Esophagus muscularis mucosa (tissue), 4 donors: ENCODE measurements at regions not wholly inside any gene's neighbourhood (a gene's known extent, or its start where the extent isn't known, plus 50 kb on each side); places are given as distances from the start of the nearest gene placed in this dataset.

Experiments
- DNase-seq: peaks from one replicate; pipeline ENCODE4 v3.0.0-alpha.2; 2017; ENCODE audit errors: extremely low spot score
- H3K27ac ChIP-seq, 4 donors: fragments of 200-600 bp; sonication (generic); replicated peaks in 1 of 4; 1 replicate in 3 of 4; 2 replicates in 1 of 4; pipeline ENCODE4 v1.5.1; 2016 to 2019; ENCODE audit warnings: mild to moderate bottlenecking in 1 of 4
- H3K27me3 ChIP-seq, 4 donors: fragments of 200-600 bp; sonication (generic); one replicate each; pipeline versions ENCODE4 v1.5.1 to v1.6.0; 2016 to 2019
- H3K36me3 ChIP-seq, 4 donors: fragments of 200-600 bp; sonication (generic); one replicate each; pipeline ENCODE4 v1.5.1; 2016 to 2019
- H3K4me1 ChIP-seq, 4 donors: fragments of 200-600 bp; sonication (generic); one replicate each; pipeline ENCODE4 v1.5.1; 2016 to 2019
- H3K4me3 ChIP-seq, 4 donors: fragments of 200-600 bp; sonication (generic); 1 replicate in 2 of 4; 2 replicates in 2 of 4; pipeline ENCODE4 v1.5.1; 2016 to 2019; ENCODE audit warnings: mild to moderate bottlenecking in 4 of 4, moderate library complexity in 1 of 4
- H3K9me3 ChIP-seq, 4 donors: fragments of 200-600 bp; sonication (generic); 1 replicate in 3 of 4; 2 replicates in 1 of 4; pipeline ENCODE4 v1.5.1; 2016 to 2019
- EP300 ChIP-seq: sonication (generic); formaldehyde crosslinking; IDR thresholded peaks from one replicate; pipeline ENCODE4 v1.6.1; 2017; ENCODE audit warnings: antibody characterized with exemption
- POLR2A ChIP-seq: fragments of 450-650 bp; IDR thresholded peaks from one replicate; pipeline ENCODE4 v1.6.1; 2017; ENCODE audit warnings: antibody characterized with exemption, moderate library complexity, mild to moderate bottlenecking, low read depth
- POLR2AphosphoS5 ChIP-seq, 2 donors: sonication (generic); formaldehyde crosslinking; IDR thresholded peaks; one replicate each; pipeline ENCODE4 v1.6.1; 2017; ENCODE audit warnings: antibody characterized with exemption in 2 of 2
- WGBS: methylation state at CpG from one replicate; pipeline ENCODE4 v1.1.5; 2018; 5-methylcytosine and 5-hydroxymethylcytosine counted together
- intact Hi-C: fragments of 100-400 bp; cut with DNase I; formaldehyde crosslinking; loops from one replicate; pipeline ENCODE4 v1.15.1; 2023
- TF ChIP-seq, protein P1 (sequence below), 3 experiments: fragments of 200-600 bp in 2 of 3; fragments of 450-650 bp in 1 of 3; sonication (generic) in 2 of 3; IDR thresholded peaks; one replicate each; pipeline ENCODE4 v1.5.1; 2017 to 2019; ENCODE audit warnings: antibody characterized with exemption in 3 of 3, mild to moderate bottlenecking in 2 of 3, moderate library complexity in 1 of 3

DNA sequence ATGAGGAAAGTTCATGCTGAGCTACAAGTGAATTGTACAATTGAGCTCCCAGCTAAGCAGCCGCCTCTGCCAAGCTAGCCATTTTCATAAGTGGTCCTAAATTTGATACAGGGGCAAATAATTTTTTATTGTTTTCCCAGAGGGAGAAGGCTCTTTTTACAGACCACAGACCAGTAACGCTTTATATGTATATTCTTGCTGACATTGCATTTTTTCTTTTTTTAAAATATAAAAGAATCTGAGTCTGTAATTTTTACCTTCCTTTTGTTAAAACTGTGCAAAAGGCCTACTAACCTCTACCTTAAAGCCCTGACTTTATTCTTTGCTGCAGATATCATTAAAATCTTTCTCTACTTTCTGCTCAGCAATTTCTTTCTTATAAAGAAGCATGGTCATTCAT is 501.2 kb upstream of the INTU start:
- TF ChIP-seq POLR2A = no peak
- no peak for TF ChIP-seq EP300
- no peak for DNase-seq
- H3K36me3 ChIP-seq = no peaks in the 10 kb centered on the region
- 89% methylated on average over 2 of the region's 2 CpGs for WGBS
- H3K4me3 ChIP-seq = no peak overlapping the region
- H3K9me3 ChIP-seq = no peaks in the 10 kb centered on the region
- intact Hi-C loops = no loop called here
- H3K27me3 ChIP-seq = no peaks in the 10 kb centered on the region
- no peak overlapping the region for H3K27ac ChIP-seq
- no peaks in the 10 kb centered on the region for H3K4me1 ChIP-seq

DNA sequence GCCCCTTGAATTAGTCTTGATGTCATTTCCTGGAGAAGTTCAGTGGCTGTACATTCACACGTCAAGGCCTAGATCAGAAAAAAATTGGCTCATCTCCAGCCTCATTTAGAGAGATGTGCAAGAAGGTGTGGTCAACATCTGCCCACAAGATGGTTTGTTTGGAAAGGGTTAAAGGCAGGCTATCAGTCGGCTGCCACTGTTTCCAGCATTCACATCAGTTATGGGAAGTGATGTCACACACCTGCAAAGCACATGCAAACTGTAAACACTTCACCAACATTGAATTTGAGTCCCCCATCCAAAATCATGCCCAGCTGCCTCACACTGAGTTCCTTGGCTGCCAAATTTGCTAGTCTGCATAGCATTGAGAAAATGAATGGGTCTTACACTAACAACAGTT is 498.3 kb upstream of the INTU start:
- intact Hi-C loops = no loop called here
- no peak for TF ChIP-seq POLR2AphosphoS5 (IDR thresholded peaks at IDR 0.05)
- no peak for TF ChIP-seq EP300
- TF ChIP-seq, protein P1, sequence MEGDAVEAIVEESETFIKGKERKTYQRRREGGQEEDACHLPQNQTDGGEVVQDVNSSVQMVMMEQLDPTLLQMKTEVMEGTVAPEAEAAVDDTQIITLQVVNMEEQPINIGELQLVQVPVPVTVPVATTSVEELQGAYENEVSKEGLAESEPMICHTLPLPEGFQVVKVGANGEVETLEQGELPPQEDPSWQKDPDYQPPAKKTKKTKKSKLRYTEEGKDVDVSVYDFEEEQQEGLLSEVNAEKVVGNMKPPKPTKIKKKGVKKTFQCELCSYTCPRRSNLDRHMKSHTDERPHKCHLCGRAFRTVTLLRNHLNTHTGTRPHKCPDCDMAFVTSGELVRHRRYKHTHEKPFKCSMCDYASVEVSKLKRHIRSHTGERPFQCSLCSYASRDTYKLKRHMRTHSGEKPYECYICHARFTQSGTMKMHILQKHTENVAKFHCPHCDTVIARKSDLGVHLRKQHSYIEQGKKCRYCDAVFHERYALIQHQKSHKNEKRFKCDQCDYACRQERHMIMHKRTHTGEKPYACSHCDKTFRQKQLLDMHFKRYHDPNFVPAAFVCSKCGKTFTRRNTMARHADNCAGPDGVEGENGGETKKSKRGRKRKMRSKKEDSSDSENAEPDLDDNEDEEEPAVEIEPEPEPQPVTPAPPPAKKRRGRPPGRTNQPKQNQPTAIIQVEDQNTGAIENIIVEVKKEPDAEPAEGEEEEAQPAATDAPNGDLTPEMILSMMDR (IDR thresholded peaks at IDR 0.05) = no peak
- TF ChIP-seq POLR2A = no peak
- H3K36me3 ChIP-seq = no peaks in the 10 kb centered on the region

DNA sequence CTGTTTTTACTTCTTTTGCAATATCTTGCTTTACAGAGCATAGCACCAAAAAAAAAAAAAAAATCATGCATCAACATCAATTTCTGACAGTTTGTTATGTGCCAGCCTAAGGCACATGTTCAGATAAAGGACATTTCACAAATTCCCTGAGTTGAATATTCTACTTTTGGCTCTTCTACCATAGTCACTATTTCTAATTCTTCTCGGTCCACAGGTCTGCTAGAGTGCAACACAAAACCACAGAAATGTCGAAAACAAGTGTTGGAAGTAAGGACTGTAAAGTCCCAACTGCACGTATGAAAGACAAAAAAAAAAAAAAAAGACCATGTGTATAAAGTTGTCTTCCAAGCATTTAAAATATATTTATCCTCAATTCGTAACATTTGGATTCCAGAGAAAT is 494.2 kb upstream of the INTU start:
- Histone ChIP-seq H3K36me3 (no peaks in the 10 kb centered on the region), H3K9me3 (no peaks in the 10 kb centered on the region), H3K4me1 (peaks cover 0 to 13% (median 8%) of the 10 kb centered on the region in 4 donors), H3K4me3 (no peak overlapping the region), H3K27me3 (no peaks in the 10 kb centered on the region), H3K27ac (no peak overlapping the region)
- TF ChIP-seq, protein P1 (IDR thresholded peaks at IDR 0.05) = no peak
- no peak for TF ChIP-seq POLR2A
- TF ChIP-seq EP300 = no peak
- no peak for TF ChIP-seq POLR2AphosphoS5 (IDR thresholded peaks at IDR 0.05)
- intact Hi-C loops = no loop called here
- 83% methylated on average over 4 of the region's 4 CpGs for WGBS
- no peak for DNase-seq

More for the DNA sequence above, 498.3 kb upstream of the INTU start:
- DNase-seq = no peak
- no peak overlapping the region for H3K4me3 ChIP-seq
- H3K27me3 ChIP-seq = no peaks in the 10 kb centered on the region
- 56% methylated on average over 2 of the region's 2 CpGs for WGBS
- H3K27ac ChIP-seq = no peak overlapping the region
- no peaks in the 10 kb centered on the region for H3K4me1 ChIP-seq
- no peaks in the 10 kb centered on the region for H3K9me3 ChIP-seq

DNA sequence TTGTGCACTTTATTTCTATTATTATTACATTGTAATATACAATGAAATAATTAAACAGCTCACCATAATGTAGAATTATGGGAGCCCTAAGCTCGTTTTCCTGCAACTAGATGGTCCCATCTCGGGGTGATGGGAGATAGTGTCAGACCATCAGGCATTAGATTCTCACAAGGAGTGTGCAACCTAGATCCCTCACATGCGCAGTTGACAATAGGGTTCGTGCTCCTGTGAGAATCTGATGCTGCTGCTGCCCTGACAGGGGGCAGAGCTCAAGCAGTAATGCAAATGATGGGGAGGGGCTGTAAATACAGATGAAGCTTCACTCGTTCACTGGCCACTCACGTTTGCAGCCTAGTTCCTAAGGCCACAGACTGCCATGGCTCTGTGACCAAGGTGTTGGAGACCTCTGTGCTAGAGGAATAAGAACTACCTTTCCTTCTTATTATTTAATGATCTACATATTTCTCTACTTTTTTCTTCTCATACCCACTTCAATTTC is 492.9 kb upstream of the INTU start:
- no peaks in the 10 kb centered on the region for H3K9me3 ChIP-seq
- no peak for TF ChIP-seq POLR2AphosphoS5 (IDR thresholded peaks at IDR 0.05)
- no peak for TF ChIP-seq POLR2A
- intact Hi-C loops = no loop called here

DNA sequence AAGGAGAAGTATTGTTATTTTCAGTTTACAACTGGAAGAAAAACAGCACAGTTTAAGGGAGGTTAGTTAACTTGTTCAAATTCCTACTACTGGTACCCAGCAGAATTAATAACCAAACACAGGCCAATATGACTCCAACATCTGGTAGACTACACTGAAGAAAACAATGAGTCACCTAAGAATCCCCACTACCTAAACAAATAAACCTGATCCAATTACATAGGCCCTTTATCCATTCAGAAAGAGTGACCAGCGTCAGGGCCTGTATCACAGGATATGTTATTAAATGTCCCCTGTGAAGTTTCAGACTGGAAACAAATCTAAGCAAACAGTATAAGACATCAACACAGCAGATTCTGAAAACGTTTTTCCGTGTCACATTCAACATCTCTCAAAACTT is 492.5 kb upstream of the INTU start:
- H3K9me3 ChIP-seq = no peaks in the 10 kb centered on the region
- WGBS = 94% methylated on average over 3 of the region's 3 CpGs
- intact Hi-C loops = no loop called here
- TF ChIP-seq, protein P1 (IDR thresholded peaks at IDR 0.05) = no peak
- no peak for TF ChIP-seq POLR2A
- no peak for TF ChIP-seq POLR2AphosphoS5 (IDR thresholded peaks at IDR 0.05)
- TF ChIP-seq EP300 = no peak
- H3K36me3 ChIP-seq = no peaks in the 10 kb centered on the region
- H3K4me3 ChIP-seq = no peak overlapping the region
- no peak for DNase-seq
- H3K4me1 ChIP-seq = peaks cover 0 to 25% (median 24%) of the 10 kb centered on the region in 4 donors
- H3K27me3 ChIP-seq = no peaks in the 10 kb centered on the region
- H3K27ac ChIP-seq = no peak overlapping the region

More for the DNA sequence above, 492.9 kb upstream of the INTU start:
- no peaks in the 10 kb centered on the region for H3K36me3 ChIP-seq
- no peak overlapping the region for H3K27ac ChIP-seq
- 81% methylated on average over 6 of the region's 6 CpGs for WGBS
- no peak for DNase-seq
- peaks cover 0 to 21% (median 19%) of the 10 kb centered on the region in 4 donors for H3K4me1 ChIP-seq
- no peaks in the 10 kb centered on the region for H3K27me3 ChIP-seq
- H3K4me3 ChIP-seq = no peak overlapping the region

DNA sequence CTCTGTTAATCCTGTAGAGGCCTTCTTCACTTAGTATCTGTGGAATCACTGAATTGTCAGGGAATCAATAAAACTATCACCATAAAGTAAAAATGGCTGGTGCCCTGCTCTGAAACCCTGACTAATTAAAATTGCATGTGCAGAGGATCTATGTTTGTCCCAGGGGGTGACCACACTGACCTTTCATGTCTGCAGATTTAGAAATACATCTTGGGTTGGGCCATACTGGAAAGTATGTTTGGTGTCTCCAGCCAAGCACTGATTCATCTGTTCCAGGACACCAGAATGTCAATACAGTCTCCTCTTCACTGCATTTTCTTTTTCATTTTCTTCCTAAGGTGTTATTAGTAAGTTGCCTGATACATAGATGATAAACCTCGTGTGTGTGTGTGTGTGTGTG is 490.9 kb upstream of the INTU start:
- 80% methylated on average over 1 of the region's 1 CpG for WGBS
- Histone ChIP-seq H3K9me3 (no peaks in the 10 kb centered on the region), H3K27ac (no peak overlapping the region), H3K36me3 (no peaks in the 10 kb centered on the region), H3K4me1 (peaks cover 0 to 39% (median 37%) of the 10 kb centered on the region in 4 donors), H3K27me3 (no peaks in the 10 kb centered on the region), H3K4me3 (no peak overlapping the region)
- DNase-seq = no peak
- TF ChIP-seq POLR2AphosphoS5 (IDR thresholded peaks at IDR 0.05) (no peak), EP300 (no peak), POLR2A (no peak)
- TF ChIP-seq, protein P1 (IDR thresholded peaks at IDR 0.05) = no peak
- intact Hi-C loops = no loop called here
